ENCODE measurements at regions not wholly inside any gene's neighbourhood (a gene's known extent, or its start where the extent isn't known, plus 50 kb on each side); places are given as distances from the start of the nearest gene placed in this dataset.

DNA sequence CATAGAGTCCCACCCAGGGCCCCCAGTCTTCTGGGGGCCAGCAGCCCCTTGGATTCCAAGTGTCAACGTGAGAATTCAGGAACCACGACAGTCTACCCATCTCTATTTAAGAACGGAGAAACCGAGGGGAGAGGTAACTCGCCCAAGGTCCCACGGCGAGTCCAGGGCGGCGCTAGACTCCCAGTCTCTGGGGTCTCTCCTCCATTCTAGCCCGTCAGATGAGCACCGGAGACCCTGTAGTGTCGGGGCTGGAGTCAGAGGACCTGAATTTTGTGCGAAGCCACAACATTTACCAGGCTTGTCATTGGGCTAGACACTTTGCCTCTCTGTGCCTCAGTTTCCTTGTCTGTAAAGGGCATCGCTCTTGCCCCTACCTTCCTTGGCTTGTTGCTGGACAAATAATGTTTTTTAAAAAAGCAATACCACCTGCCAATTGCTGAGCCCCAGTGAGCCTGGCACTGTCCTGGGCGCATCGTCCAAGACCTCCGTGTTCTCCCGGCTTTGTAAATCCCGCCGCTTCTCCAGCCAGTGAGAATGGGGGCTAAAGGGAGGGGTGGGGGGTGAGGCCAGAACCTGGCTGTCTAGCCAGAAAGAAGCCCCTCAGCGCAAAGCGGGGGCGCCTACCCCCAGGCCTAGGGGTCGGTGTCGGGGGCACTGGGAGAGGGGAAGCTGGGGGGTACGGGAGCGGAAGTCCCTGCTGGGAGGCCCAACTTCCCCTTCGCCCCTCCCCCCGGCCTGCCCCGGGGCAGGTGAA is 91.7 kb downstream of the NCR2 start:
- H3K23ac ChIP-seq (ENCODE audit: insufficient read length, low read depth, low read length), result no peak overlapping the region
- H3K4me1 ChIP-seq (ENCODE audit: insufficient read depth, low read length), result peaks cover 4% of the 10 kb centered on the region; the same call in 1 of the 2 replicates
- DNase-seq, result no peak
- H2BK12ac ChIP-seq (ENCODE audit: insufficient read length, low read depth, low read length), result no peak overlapping the region
- H2AFZ ChIP-seq (ENCODE audit: low read length), result no peak overlapping the region
- H3K23me2 ChIP-seq (ENCODE audit: insufficient read length, low read depth, low read length, poor library complexity, severe bottlenecking), result peaks cover 11% of the 10 kb centered on the region
- TF ChIP-seq, protein P1, sequence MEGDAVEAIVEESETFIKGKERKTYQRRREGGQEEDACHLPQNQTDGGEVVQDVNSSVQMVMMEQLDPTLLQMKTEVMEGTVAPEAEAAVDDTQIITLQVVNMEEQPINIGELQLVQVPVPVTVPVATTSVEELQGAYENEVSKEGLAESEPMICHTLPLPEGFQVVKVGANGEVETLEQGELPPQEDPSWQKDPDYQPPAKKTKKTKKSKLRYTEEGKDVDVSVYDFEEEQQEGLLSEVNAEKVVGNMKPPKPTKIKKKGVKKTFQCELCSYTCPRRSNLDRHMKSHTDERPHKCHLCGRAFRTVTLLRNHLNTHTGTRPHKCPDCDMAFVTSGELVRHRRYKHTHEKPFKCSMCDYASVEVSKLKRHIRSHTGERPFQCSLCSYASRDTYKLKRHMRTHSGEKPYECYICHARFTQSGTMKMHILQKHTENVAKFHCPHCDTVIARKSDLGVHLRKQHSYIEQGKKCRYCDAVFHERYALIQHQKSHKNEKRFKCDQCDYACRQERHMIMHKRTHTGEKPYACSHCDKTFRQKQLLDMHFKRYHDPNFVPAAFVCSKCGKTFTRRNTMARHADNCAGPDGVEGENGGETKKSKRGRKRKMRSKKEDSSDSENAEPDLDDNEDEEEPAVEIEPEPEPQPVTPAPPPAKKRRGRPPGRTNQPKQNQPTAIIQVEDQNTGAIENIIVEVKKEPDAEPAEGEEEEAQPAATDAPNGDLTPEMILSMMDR (conservative IDR thresholded peaks at IDR 0.05), result no peak
- no peak overlapping the region for H2AK5ac ChIP-seq (ENCODE audit: insufficient read length, low read length)
- H3K79me1 ChIP-seq (ENCODE audit: insufficient read depth, low read depth, low read length, poor library complexity, severe bottlenecking), result no peaks in the 10 kb centered on the region
- peak overlapping the region; percentile 83 for H3K4me2 ChIP-seq (ENCODE audit: insufficient read depth, insufficient read length, low read length)
- Mint-ChIP-seq H3K4me1 (peaks cover 22 to 32% of the 10 kb centered on the region in 2 experiments), H3K27me3 (ENCODE audit: low read depth) (peaks cover 38% of the 10 kb centered on the region), H3K4me3 (no peak overlapping the region; a peak in 1 of 5 replicates), H3K9me3 (no peaks in the 10 kb centered on the region; a peak in 1 of 5 replicates), H3K36me3 (ENCODE audit: insufficient read depth in 1 of 3, low read depth in 3 of 3) (no peaks in the 10 kb centered on the region), H3K27ac (no peak overlapping the region)
- no peak overlapping the region for H4K8ac ChIP-seq (replicated peaks; ENCODE audit: insufficient read length, low read depth, low read length)
- H3K27me3 ChIP-seq (ENCODE audit: insufficient read depth, low read length), result peaks cover 36% of the 10 kb centered on the region; the same call in 1 of the 2 replicates
- H4K91ac ChIP-seq (ENCODE audit: insufficient read length, low read depth, low read length), result no peak overlapping the region
- no peak overlapping the region for H3K18ac ChIP-seq (ENCODE audit: insufficient read length, low read depth, low read length)
- H3K79me2 ChIP-seq (ENCODE audit: insufficient read depth, low read length), result no peaks in the 10 kb centered on the region
- H3K9ac ChIP-seq (ENCODE audit: extremely low read depth, insufficient read length, low read length), result no peak overlapping the region
- H4K20me1 ChIP-seq (ENCODE audit: control insufficient read depth, insufficient read depth, insufficient read length), result no peaks in the 10 kb centered on the region
- H2BK20ac ChIP-seq (ENCODE audit: low read depth, low read length, poor library complexity, severe bottlenecking), result no peak overlapping the region
- H2BK120ac ChIP-seq (ENCODE audit: low read depth, low read length, poor library complexity, severe bottlenecking), result no peak overlapping the region
- no peaks in the 10 kb centered on the region for H3K9me3 ChIP-seq (ENCODE audit: control insufficient read depth, low read depth, low read length)
- no peak overlapping the region for H2BK5ac ChIP-seq (ENCODE audit: insufficient read length, low read length)
- WGBS (ENCODE audit: extremely low coverage, insufficient read length, low lambda C conversion rate), result no CpG with 5 or more reads among the region's 30 CpGs
- H3K4ac ChIP-seq (ENCODE audit: low read depth, low read length), result no peak overlapping the region
- H4K5ac ChIP-seq (ENCODE audit: insufficient read length, low read depth, low read length), result no peak overlapping the region
- no peak overlapping the region for H2BK15ac ChIP-seq (ENCODE audit: low read depth, low read length)
- no peak overlapping the region for H3K14ac ChIP-seq (ENCODE audit: insufficient read depth, low read length)
- no peak overlapping the region for H3T11ph ChIP-seq (ENCODE audit: low read length)
- H3K56ac ChIP-seq (ENCODE audit: insufficient read length, low read depth, low read length), result no peak overlapping the region
- H3K27ac ChIP-seq (ENCODE audit: insufficient read length, low read depth, low read length), result no peak overlapping the region
